ENCODE measurements at regions not wholly inside any gene's neighbourhood (a gene's known extent, or its start where the extent isn't known, plus 50 kb on each side); places are given as distances from the start of the nearest gene placed in this dataset.

GRCh38 chr1:67951014-67951413 lies 99.4 kb downstream of the DIRAS3 start:
- Histone ChIP-seq H3K27me3 (ENCODE audit: control insufficient read depth in 2 of 2, insufficient read depth in 2 of 2, low read length in 2 of 2) (no peaks in the 10 kb centered on the region), H3K27ac (ENCODE audit: low read depth in 2 of 2, low read length in 2 of 2) (no peak overlapping the region), H3K9me3 (ENCODE audit: control insufficient read depth in 2 of 2, low read length in 2 of 2) (no peaks in the 10 kb centered on the region), H3K4me1 (ENCODE audit: control insufficient read depth in 2 of 2, insufficient read depth in 2 of 2, low read length in 2 of 2) (no peaks in the 10 kb centered on the region), H3K9ac (ENCODE audit: low read depth in 1 of 2, low read length in 2 of 2) (no peak overlapping the region), H3K36me3 (ENCODE audit: control insufficient read depth in 2 of 2, insufficient read depth in 2 of 2, low read length in 2 of 2) (no peaks in the 10 kb centered on the region), H3K4me3 (ENCODE audit: low read length in 2 of 2) (no peak overlapping the region)

- H3K9me3 ChIP-seq (ENCODE audit: control insufficient read depth in 2 of 2, low read length in 2 of 2): no peaks in the 10 kb centered on the region
- H3K27me3 ChIP-seq (ENCODE audit: control insufficient read depth in 2 of 2, insufficient read depth in 2 of 2, low read length in 2 of 2): no peaks in the 10 kb centered on the region
- no peak overlapping the region for H3K27ac ChIP-seq (ENCODE audit: low read depth in 2 of 2, low read length in 2 of 2)
- H3K36me3 ChIP-seq (ENCODE audit: control insufficient read depth in 2 of 2, insufficient read depth in 2 of 2, low read length in 2 of 2): no peaks in the 10 kb centered on the region
- H3K9ac ChIP-seq (ENCODE audit: low read depth in 1 of 2, low read length in 2 of 2): no peak overlapping the region
- no peaks in the 10 kb centered on the region for H3K4me1 ChIP-seq (ENCODE audit: control insufficient read depth in 2 of 2, insufficient read depth in 2 of 2, low read length in 2 of 2)
- no peak overlapping the region for H3K4me3 ChIP-seq (ENCODE audit: low read length in 2 of 2)
Measured at GRCh38 chr1:67948151-67949080, 102.0 kb downstream of the DIRAS3 start.

GRCh38 chr1:67947114-67947513 lies 103.3 kb downstream of the DIRAS3 start:
- no peak overlapping the region for H3K4me3 ChIP-seq (ENCODE audit: low read length in 2 of 2)
- H3K27me3 ChIP-seq (ENCODE audit: control insufficient read depth in 2 of 2, insufficient read depth in 2 of 2, low read length in 2 of 2): no peaks in the 10 kb centered on the region
- H3K9me3 ChIP-seq (ENCODE audit: control insufficient read depth in 2 of 2, low read length in 2 of 2): no peaks in the 10 kb centered on the region
- H3K4me1 ChIP-seq (ENCODE audit: control insufficient read depth in 2 of 2, insufficient read depth in 2 of 2, low read length in 2 of 2): no peaks in the 10 kb centered on the region
- no peak overlapping the region for H3K27ac ChIP-seq (ENCODE audit: low read depth in 2 of 2, low read length in 2 of 2)
- H3K9ac ChIP-seq (ENCODE audit: low read depth in 1 of 2, low read length in 2 of 2): no peak overlapping the region
- H3K36me3 ChIP-seq (ENCODE audit: control insufficient read depth in 2 of 2, insufficient read depth in 2 of 2, low read length in 2 of 2): no peaks in the 10 kb centered on the region

GRCh38 chr1:67945733-67946374 lies 104.6 kb downstream of the DIRAS3 start:
- no peaks in the 10 kb centered on the region for H3K4me1 ChIP-seq (ENCODE audit: control insufficient read depth in 2 of 2, insufficient read depth in 2 of 2, low read length in 2 of 2)
- H3K36me3 ChIP-seq (ENCODE audit: control insufficient read depth in 2 of 2, insufficient read depth in 2 of 2, low read length in 2 of 2): no peaks in the 10 kb centered on the region
- H3K4me3 ChIP-seq (ENCODE audit: low read length in 2 of 2): no peak overlapping the region
- no peak overlapping the region for H3K9ac ChIP-seq (ENCODE audit: low read depth in 1 of 2, low read length in 2 of 2)
- H3K9me3 ChIP-seq (ENCODE audit: control insufficient read depth in 2 of 2, low read length in 2 of 2): no peaks in the 10 kb centered on the region
- H3K27ac ChIP-seq (ENCODE audit: low read depth in 2 of 2, low read length in 2 of 2): no peak overlapping the region
- H3K27me3 ChIP-seq (ENCODE audit: control insufficient read depth in 2 of 2, insufficient read depth in 2 of 2, low read length in 2 of 2): no peaks in the 10 kb centered on the region

GRCh38 chr1:67942274-67942673 lies 108.2 kb downstream of the DIRAS3 start:
- H3K27me3 ChIP-seq (ENCODE audit: control insufficient read depth in 2 of 2, insufficient read depth in 2 of 2, low read length in 2 of 2): no peaks in the 10 kb centered on the region
- no peak overlapping the region for H3K4me3 ChIP-seq (ENCODE audit: low read length in 2 of 2)
- no peaks in the 10 kb centered on the region for H3K4me1 ChIP-seq (ENCODE audit: control insufficient read depth in 2 of 2, insufficient read depth in 2 of 2, low read length in 2 of 2)
- no peak overlapping the region for H3K9ac ChIP-seq (ENCODE audit: low read depth in 1 of 2, low read length in 2 of 2)
- H3K27ac ChIP-seq (ENCODE audit: low read depth in 2 of 2, low read length in 2 of 2): no peak overlapping the region
- no peaks in the 10 kb centered on the region for H3K36me3 ChIP-seq (ENCODE audit: control insufficient read depth in 2 of 2, insufficient read depth in 2 of 2, low read length in 2 of 2)
- no peaks in the 10 kb centered on the region for H3K9me3 ChIP-seq (ENCODE audit: control insufficient read depth in 2 of 2, low read length in 2 of 2)

GRCh38 chr1:67941746-67942145 lies 108.5 kb upstream of the GNG12 start:
- Histone ChIP-seq H3K9me3 (ENCODE audit: control insufficient read depth in 2 of 2, low read length in 2 of 2) (no peaks in the 10 kb centered on the region), H3K27ac (ENCODE audit: low read depth in 2 of 2, low read length in 2 of 2) (no peak overlapping the region), H3K9ac (ENCODE audit: low read depth in 1 of 2, low read length in 2 of 2) (no peak overlapping the region), H3K36me3 (ENCODE audit: control insufficient read depth in 2 of 2, insufficient read depth in 2 of 2, low read length in 2 of 2) (no peaks in the 10 kb centered on the region), H3K27me3 (ENCODE audit: control insufficient read depth in 2 of 2, insufficient read depth in 2 of 2, low read length in 2 of 2) (no peaks in the 10 kb centered on the region), H3K4me1 (ENCODE audit: control insufficient read depth in 2 of 2, insufficient read depth in 2 of 2, low read length in 2 of 2) (no peaks in the 10 kb centered on the region), H3K4me3 (ENCODE audit: low read length in 2 of 2) (no peak overlapping the region)

GRCh38 chr1:67941155-67941554 lies 107.9 kb upstream of the GNG12 start:
- Histone ChIP-seq H3K4me3 (ENCODE audit: low read length in 2 of 2) (no peak overlapping the region), H3K9me3 (ENCODE audit: control insufficient read depth in 2 of 2, low read length in 2 of 2) (no peaks in the 10 kb centered on the region), H3K4me1 (ENCODE audit: control insufficient read depth in 2 of 2, insufficient read depth in 2 of 2, low read length in 2 of 2) (no peaks in the 10 kb centered on the region), H3K27ac (ENCODE audit: low read depth in 2 of 2, low read length in 2 of 2) (no peak overlapping the region), H3K9ac (ENCODE audit: low read depth in 1 of 2, low read length in 2 of 2) (no peak overlapping the region), H3K27me3 (ENCODE audit: control insufficient read depth in 2 of 2, insufficient read depth in 2 of 2, low read length in 2 of 2) (no peaks in the 10 kb centered on the region), H3K36me3 (ENCODE audit: control insufficient read depth in 2 of 2, insufficient read depth in 2 of 2, low read length in 2 of 2) (no peaks in the 10 kb centered on the region)

GRCh38 chr1:67939942-67940341 lies 106.7 kb upstream of the GNG12 start:
- Histone ChIP-seq H3K36me3 (ENCODE audit: control insufficient read depth in 2 of 2, insufficient read depth in 2 of 2, low read length in 2 of 2) (no peaks in the 10 kb centered on the region), H3K9ac (ENCODE audit: low read depth in 1 of 2, low read length in 2 of 2) (no peak overlapping the region), H3K4me3 (ENCODE audit: low read length in 2 of 2) (no peak overlapping the region), H3K27ac (ENCODE audit: low read depth in 2 of 2, low read length in 2 of 2) (no peak overlapping the region), H3K9me3 (ENCODE audit: control insufficient read depth in 2 of 2, low read length in 2 of 2) (no peaks in the 10 kb centered on the region), H3K27me3 (ENCODE audit: control insufficient read depth in 2 of 2, insufficient read depth in 2 of 2, low read length in 2 of 2) (no peaks in the 10 kb centered on the region), H3K4me1 (ENCODE audit: control insufficient read depth in 2 of 2, insufficient read depth in 2 of 2, low read length in 2 of 2) (no peaks in the 10 kb centered on the region)

- no peak overlapping the region for H3K27ac ChIP-seq (ENCODE audit: low read depth in 2 of 2, low read length in 2 of 2)
- no peaks in the 10 kb centered on the region for H3K4me1 ChIP-seq (ENCODE audit: control insufficient read depth in 2 of 2, insufficient read depth in 2 of 2, low read length in 2 of 2)
- H3K27me3 ChIP-seq (ENCODE audit: control insufficient read depth in 2 of 2, insufficient read depth in 2 of 2, low read length in 2 of 2): no peaks in the 10 kb centered on the region
- no peaks in the 10 kb centered on the region for H3K9me3 ChIP-seq (ENCODE audit: control insufficient read depth in 2 of 2, low read length in 2 of 2)
- no peak overlapping the region for H3K4me3 ChIP-seq (ENCODE audit: low read length in 2 of 2)
- H3K36me3 ChIP-seq (ENCODE audit: control insufficient read depth in 2 of 2, insufficient read depth in 2 of 2, low read length in 2 of 2): no peaks in the 10 kb centered on the region
- no peak overlapping the region for H3K9ac ChIP-seq (ENCODE audit: low read depth in 1 of 2, low read length in 2 of 2)
Measured at GRCh38 chr1:67939186-67939743, 106.0 kb upstream of the GNG12 start.

- Histone ChIP-seq H3K27ac (ENCODE audit: low read depth in 2 of 2, low read length in 2 of 2) (no peak overlapping the region), H3K27me3 (ENCODE audit: control insufficient read depth in 2 of 2, insufficient read depth in 2 of 2, low read length in 2 of 2) (no peaks in the 10 kb centered on the region), H3K4me3 (ENCODE audit: low read length in 2 of 2) (no peak overlapping the region), H3K4me1 (ENCODE audit: control insufficient read depth in 2 of 2, insufficient read depth in 2 of 2, low read length in 2 of 2) (no peaks in the 10 kb centered on the region), H3K9ac (ENCODE audit: low read depth in 1 of 2, low read length in 2 of 2) (no peak overlapping the region), H3K9me3 (ENCODE audit: control insufficient read depth in 2 of 2, low read length in 2 of 2) (no peaks in the 10 kb centered on the region), H3K36me3 (ENCODE audit: control insufficient read depth in 2 of 2, insufficient read depth in 2 of 2, low read length in 2 of 2) (no peaks in the 10 kb centered on the region)
Measured at GRCh38 chr1:67937651-67938050, 104.4 kb upstream of the GNG12 start.
